ENCODE measurements at regions not wholly inside any gene's neighbourhood (a gene's known extent, or its start where the extent isn't known, plus 50 kb on each side); places are given as distances from the start of the nearest gene placed in this dataset.
"Not testable (repeated sequence)": the region's sequence is repeated elsewhere in the genome, so short reads cannot be mapped to it uniquely, and the experiment has no call there.

GRCh38 chr1:102365071-102365470 is 368.3 kb upstream of the OLFM3 start:
- no peak for DNase-seq

- DNase-seq: no peak
Measured at GRCh38 chr1:102336602-102337001, 339.9 kb upstream of the OLFM3 start.

DNA sequence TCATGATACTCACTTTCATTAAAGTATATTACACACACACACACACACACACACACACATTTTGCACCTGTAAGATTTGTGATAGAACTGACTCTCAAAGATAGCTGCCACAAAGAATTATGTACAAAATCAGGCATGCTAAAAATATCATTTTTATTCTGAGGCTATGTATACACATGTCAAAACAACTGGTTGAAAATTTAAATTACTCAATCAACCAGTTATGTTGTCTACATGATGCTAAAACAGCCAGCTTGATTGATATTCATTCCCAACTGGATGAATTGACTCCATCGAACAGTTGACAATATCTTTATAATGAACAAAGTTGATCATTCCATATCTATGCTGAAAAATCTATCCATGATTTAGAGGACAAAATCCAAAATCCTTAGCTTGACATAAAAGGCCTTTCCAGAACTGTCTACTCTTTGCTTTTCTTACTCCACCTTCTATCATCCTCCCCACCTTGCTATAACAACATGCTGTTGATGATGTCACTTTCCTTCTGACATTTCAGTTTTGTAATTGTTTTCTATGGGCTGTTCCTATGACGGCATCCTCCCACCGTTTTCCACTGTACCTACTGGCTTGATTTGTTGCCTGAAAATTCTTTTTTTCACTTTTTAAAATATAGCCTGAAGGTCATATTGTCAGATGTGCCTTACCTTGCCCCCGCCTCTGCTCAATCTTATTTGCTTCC is 321.5 kb upstream of the OLFM3 start:
- DNase-seq: no peak

DNA sequence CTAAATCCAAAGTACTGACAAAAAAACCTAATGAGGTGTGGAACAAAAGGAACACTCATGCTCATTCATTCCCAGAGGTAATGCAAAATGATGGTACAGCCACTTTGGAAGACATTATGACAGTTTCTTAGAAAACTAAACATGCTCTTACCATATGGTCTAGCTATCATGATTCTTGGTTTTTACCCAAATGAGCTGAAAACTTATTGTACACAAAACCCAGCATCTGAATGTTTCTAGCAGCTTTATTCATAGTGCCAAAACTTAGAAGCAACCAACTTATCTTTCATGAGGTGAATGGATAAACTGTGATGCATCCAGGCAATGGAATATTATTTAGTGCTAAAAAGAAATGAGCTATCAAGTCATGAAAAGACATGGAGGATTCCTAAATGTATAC is 318.4 kb upstream of the OLFM3 start:
- DNase-seq: no peak

DNA sequence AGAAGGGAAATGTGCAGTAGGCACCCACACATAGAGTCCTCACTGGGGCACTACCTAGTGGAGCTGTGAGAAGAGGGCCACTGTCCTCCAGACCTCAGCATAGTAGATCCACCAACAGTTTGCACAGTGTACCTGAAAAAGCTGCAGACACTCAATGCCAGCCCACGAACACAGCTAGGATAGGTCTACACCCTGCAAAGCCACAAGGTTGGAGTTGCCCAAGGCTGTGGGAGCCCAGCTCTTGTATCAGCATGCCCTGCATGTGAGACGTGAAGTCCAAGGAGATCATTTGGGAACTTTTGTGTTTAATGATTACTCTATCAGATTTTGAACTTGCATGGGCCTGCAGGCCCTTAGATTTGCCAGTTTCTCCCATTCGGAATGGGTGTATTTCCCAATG is 299.4 kb upstream of the OLFM3 start:
- no peak for DNase-seq

DNA sequence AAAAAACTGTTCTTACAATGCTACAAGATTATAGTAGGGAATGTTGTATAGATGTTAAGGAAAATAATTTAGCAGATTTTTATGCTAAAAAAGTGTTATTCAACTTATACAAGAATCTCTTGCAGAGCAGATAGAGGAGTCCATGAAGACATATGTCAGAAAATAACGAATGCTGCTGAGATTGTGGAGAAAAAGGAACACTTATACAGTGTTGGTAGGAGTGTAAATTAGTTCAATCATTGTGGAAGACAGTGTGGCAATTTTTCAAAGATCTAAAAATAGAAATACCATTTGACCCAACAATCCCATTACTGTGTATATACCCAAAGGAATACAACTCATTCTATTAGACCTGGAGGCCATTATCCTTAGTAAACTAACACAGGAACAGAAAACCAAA is 286.2 kb upstream of the OLFM3 start:
- no peak for DNase-seq

DNA sequence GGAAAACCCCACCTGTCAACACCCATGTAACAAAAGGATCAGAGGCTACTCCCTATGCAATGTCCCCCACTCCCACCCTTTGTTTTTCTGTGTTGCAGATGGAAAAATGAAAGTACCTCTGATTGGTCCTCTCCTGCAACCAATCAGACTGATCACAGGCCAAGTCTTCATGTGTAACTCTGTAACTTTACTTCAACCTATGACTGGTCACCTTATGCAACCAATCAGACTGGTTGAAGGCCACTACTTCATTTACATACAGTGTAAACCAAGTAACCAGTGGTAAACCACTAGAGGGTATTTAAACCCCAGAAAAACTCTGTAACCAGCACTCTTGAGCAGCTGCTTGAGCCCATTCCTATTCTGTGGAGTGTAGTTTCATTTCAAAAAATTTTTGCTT is 266.3 kb upstream of the OLFM3 start:
- DNase-seq: peak; percentile 13

DNA sequence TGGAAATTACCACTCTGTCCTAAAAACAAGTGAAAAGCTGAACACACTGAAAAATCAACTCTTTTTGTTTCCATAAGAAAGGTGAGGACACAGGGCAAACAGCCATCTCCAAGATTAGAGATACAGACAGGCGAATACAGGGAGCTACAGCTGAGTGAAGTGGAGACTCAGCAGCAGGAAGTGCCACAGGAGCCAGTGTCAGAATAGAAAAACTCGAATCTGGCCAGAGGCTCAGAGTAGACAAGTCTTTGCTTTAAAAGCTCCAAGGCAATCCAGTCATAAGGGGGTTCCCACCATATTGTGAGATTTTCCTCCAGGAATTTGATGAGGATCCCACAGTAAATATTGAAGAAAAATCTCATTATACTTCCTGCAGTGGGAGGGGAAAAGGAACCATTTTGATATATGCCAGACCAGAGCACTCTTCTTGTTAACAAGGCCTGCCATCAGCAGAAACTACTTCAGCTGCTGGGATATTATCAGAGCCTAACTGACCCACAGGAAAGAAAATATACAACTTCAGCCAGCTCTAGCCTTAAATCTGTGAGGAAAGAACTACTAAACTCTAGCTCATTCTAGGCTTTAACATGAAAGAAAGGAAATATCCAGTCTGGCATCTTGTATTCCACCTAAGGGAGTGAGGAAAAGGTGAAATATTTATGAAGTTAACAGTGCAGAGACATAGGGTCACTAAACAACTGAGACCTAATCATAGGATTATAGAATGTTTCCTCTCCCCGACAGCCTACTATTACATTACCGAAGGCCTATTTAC is 256.2 kb upstream of the OLFM3 start:
- DNase-seq: no peak

DNA sequence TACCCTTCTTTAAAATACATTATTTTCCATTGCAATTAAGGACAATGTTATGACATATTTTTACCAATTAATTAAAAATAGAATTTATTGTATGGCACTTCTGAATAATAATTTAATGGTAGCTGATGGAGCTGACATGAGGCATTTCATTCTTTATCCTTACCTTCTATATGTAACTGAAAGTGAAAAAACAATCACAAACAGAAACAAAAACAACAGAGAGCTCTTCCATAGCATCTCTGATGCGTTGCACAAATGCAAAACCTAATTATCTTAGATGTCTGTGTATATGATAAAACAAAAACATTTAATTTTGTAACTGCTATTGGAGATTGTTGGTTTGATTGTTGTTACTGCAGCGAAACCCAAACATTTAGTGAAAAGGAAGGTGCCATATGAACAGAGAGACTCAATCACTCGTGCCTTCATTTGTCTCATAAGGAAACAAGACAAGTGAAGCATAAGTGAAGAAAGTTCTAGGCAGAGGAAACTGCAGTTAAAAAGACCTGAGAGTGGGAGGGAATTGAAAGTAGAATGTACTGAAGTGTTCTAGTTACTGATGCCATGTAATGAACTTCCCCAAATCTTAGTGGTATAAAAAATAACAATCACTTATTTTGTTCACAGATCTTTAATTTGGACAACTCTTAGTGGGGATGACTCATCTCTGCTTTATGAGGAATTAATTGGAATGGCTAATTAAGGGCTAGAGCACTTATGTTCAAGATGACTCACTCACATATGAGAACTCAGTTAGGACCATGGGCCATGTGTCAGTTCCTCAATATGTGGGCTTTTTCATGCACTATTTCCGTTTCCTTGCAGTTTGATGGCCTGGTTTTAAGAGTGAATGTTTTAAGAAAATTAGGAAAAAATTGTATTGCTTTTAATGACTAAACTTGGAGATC is 245.0 kb upstream of the OLFM3 start:
- no peak for DNase-seq

GRCh38 chr1:102239247-102239646 is 242.5 kb upstream of the OLFM3 start:
- DNase-seq: no peak

GRCh38 chr1:102234753-102235359 is 238.1 kb upstream of the OLFM3 start:
- no peak for DNase-seq

DNA sequence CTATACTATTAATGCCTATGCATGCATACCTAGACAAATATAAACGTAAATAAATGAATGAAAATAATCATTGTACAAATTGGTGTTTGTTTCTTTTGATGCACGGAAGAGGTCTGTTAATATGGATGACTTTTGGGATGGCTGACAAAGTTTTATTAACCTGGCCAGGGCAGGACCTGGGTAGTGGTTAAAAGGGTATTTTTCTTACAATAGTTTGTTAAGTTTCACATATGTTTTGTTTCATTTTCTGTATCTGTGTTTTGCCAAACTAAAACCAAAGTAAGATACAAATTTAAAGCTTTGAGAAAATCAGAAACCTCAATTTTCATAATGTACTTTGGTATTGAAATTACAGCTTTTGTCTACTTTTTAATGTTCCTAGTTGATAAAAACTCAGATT is 222.7 kb upstream of the OLFM3 start:
- no peak for DNase-seq

DNA sequence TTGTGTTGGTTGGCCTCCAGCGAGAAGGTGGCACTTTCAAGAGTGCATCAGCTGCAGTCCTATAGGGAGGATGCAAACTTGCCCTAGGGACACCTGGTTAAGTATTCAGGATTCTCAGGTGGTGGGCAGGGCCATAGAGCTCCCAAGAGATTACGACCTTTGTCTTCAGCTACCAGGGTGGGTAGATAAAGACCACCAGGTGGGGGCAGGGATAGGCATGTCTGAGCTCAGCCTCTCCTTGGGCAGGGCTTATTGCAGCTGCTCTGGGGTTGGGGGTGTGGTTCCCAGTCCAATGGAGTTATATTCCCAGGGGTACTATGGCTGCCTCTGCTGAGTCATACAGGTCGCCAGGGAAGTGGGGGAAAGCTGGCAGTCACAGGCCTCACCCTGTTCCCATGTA is 214.2 kb upstream of the OLFM3 start:
- DNase-seq: not testable (repeated sequence)

- peak; percentile 26 for DNase-seq
Measured at GRCh38 chr1:102191723-102192122, 195.0 kb upstream of the OLFM3 start.

- DNase-seq: no peak
Measured at GRCh38 chr1:102190429-102190828, 193.7 kb upstream of the OLFM3 start.

GRCh38 chr1:102186536-102186935 is 189.8 kb upstream of the OLFM3 start:
- DNase-seq: peak; percentile 3

- DNase-seq: no peak
Measured at GRCh38 chr1:102185260-102185659, 188.5 kb upstream of the OLFM3 start.

- no peak for DNase-seq
Measured at GRCh38 chr1:102184477-102184876, 187.8 kb upstream of the OLFM3 start.

GRCh38 chr1:102183711-102184110 is 187.0 kb upstream of the OLFM3 start:
- DNase-seq: no peak

GRCh38 chr1:102182603-102183260 is 186.0 kb upstream of the OLFM3 start:
- no peak for DNase-seq

GRCh38 chr1:102181341-102181740 is 184.6 kb upstream of the OLFM3 start:
- DNase-seq: no peak

DNA sequence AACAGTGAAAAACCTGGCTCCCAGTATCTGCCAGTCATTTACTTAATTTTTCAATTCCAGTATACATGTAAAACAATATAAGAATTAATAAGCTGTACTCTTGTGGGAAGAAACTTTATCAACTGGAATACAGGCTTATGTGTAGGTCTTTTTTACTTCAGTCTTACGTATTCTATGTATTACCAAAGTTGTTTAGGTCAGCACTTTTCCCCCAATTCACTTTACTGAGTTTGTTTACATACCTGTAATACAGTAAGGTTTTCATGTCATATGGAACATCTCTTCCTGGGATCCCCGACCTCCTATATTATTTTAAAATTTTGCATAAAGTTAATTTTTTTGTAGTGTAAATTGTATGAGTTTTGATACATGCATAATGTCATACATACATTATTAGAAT is 181.8 kb upstream of the OLFM3 start:
- no peak for DNase-seq

Data from EL (cell line).